Glutamatergic neuron (in vitro differentiated cells): ENCODE measurements at regions not wholly inside any gene's neighbourhood (a gene's known extent, or its start where the extent isn't known, plus 50 kb on each side); places are given as distances from the start of the nearest gene placed in this dataset.

Source experiments
- DNase-seq: peaks from one replicate; pipeline ENCODE4 v3.0.0; 2022
- H3K27ac Mint-ChIP-seq: one replicate; pipeline ENCODE4 v1.8.0; 2020; ENCODE audit warnings: mild to moderate bottlenecking, mixed read lengths, inconsistent platforms; ENCODE audit not compliant: unreplicated experiment
- H3K27me3 Mint-ChIP-seq: one replicate; pipeline ENCODE4 v1.8.0; 2020; ENCODE audit warnings: mild to moderate bottlenecking, moderate library complexity, mixed read lengths, inconsistent platforms; ENCODE audit not compliant: unreplicated experiment
- H3K36me3 Mint-ChIP-seq: one replicate; pipeline ENCODE4 v1.8.0; 2020; ENCODE audit warnings: mild to moderate bottlenecking, mixed read lengths, inconsistent platforms; ENCODE audit not compliant: unreplicated experiment
- H3K4me1 Mint-ChIP-seq: one replicate; pipeline ENCODE4 v1.8.0; 2020; ENCODE audit warnings: mild to moderate bottlenecking, low read depth, mixed read lengths, inconsistent platforms; ENCODE audit not compliant: unreplicated experiment
- H3K4me3 Mint-ChIP-seq: one replicate; pipeline ENCODE4 v1.8.0; 2020; ENCODE audit warnings: mild to moderate bottlenecking, mixed read lengths, inconsistent platforms; ENCODE audit not compliant: unreplicated experiment
- H3K9me3 Mint-ChIP-seq: one replicate; pipeline ENCODE4 v1.8.0; 2020; ENCODE audit warnings: mild to moderate bottlenecking, moderate library complexity, mixed read lengths, inconsistent platforms; ENCODE audit not compliant: unreplicated experiment
- TF ChIP-seq, protein P1 (sequence below): fragments of 200-600 bp; sonication (generic); IDR thresholded peaks from one replicate; pipeline ENCODE4 v1.5.0; 2021; ENCODE audit not compliant: partially characterized antibody, unreplicated experiment

DNA sequence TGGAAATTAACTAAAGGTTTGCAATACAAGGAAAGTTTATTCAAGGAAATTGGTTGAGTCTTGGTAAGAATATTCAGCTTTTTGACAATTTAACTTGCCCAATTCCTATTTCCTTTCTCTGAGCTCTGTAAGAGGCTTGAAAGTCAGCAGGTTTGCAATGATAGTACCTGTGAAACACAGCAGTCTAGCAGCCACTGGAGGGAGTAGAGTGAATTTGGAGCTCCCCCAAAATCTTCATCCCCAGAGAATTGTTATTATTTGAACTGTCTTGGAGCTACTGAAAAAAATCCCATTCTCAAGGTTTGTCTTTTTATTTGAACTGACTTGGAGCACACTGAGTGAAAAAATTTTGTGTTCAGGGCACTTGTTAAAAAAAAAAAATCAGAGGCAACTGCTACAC, 654.2 kb upstream of the PKN2 start:
- peaks cover 2% of the 10 kb centered on the region for H3K27me3 Mint-ChIP-seq
- H3K4me1 Mint-ChIP-seq: no peaks in the 10 kb centered on the region
- TF ChIP-seq, protein P1, sequence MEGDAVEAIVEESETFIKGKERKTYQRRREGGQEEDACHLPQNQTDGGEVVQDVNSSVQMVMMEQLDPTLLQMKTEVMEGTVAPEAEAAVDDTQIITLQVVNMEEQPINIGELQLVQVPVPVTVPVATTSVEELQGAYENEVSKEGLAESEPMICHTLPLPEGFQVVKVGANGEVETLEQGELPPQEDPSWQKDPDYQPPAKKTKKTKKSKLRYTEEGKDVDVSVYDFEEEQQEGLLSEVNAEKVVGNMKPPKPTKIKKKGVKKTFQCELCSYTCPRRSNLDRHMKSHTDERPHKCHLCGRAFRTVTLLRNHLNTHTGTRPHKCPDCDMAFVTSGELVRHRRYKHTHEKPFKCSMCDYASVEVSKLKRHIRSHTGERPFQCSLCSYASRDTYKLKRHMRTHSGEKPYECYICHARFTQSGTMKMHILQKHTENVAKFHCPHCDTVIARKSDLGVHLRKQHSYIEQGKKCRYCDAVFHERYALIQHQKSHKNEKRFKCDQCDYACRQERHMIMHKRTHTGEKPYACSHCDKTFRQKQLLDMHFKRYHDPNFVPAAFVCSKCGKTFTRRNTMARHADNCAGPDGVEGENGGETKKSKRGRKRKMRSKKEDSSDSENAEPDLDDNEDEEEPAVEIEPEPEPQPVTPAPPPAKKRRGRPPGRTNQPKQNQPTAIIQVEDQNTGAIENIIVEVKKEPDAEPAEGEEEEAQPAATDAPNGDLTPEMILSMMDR: no peak
- H3K36me3 Mint-ChIP-seq: no peaks in the 10 kb centered on the region
- H3K27ac Mint-ChIP-seq: no peak overlapping the region
- no peak overlapping the region for H3K4me3 Mint-ChIP-seq
- H3K9me3 Mint-ChIP-seq: no peaks in the 10 kb centered on the region
- DNase-seq: no peak

DNA sequence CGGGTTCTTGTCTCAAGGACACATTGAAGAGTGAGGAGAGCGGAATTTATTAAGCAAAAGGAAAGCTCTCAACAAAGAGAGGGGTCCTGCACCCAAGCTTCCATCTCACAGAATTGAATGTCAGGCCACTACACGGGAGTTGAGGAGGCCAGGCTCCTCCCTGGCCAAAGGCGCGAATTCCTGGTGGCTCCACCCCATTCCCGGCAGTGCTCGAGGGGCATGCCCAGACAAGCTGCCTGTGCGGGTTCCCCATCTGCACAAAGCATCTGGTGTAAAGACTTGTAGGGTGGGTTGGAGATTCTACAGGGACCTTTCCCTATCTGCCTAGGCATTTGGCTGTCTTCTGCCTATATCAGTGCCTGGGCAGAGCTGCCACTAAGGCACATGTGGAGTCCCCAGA, 648.5 kb upstream of the PKN2 start:
- Mint-ChIP-seq H3K4me1 (no peaks in the 10 kb centered on the region), H3K36me3 (no peaks in the 10 kb centered on the region), H3K27me3 (peaks cover 6% of the 10 kb centered on the region), H3K27ac (no peak overlapping the region), H3K4me3 (no peak overlapping the region), H3K9me3 (peaks cover 1% of the 10 kb centered on the region)
- peak; percentile 17 for DNase-seq
- TF ChIP-seq, protein P1: no peak

DNA sequence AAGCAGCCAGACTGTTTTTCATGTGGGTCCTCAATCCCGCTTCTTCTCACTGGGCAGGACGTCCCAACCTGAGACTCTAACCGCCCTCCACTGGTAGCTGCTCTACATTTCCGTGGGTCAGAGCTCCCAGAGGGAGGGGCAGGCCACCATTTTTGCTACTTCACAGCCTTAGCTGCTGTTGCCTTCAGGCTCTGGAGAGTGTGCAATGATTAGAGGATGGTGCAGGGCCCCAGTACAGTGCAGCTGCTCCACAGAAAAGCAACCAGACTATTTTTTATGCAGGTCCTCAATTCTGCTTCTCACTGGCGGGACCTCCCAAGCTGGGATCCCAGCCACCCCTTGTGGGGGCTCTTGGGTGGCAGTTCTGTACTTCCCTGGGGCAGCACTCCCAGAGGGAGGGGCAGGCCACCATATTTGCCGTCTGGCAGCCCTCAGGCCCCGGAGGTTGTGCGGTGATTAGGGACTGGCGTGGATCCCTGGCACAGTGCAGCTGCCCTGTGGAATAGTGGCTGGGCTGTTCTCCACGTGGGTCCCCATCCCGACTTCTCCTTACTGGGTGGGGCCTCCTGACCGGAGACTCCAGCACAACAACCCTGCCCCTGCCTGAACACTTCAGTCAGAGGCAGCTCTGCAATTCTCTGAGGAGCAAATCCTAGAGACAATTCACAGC, 647.6 kb upstream of the PKN2 start:
- Mint-ChIP-seq H3K36me3 (no peaks in the 10 kb centered on the region), H3K4me3 (no peak overlapping the region), H3K4me1 (no peaks in the 10 kb centered on the region)

DNA sequence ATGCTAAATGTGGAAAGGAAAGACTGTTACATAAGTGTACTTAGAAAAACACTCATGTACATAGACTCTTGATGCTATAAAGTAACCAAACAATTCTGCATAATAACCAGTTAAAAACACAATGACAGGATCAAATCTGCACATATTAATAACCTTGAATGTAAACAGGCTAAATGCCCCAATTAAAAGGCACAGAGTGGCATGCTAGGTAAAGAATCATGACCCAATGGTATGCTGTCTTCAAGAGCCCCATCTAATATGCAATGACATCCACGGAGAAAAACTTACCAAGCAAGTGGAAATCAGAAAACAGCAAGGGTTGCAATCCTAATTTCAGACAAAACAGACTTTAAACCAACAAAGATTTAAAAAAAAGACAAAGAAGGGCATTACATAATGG, 644.8 kb upstream of the PKN2 start:
- Mint-ChIP-seq H3K4me1 (no peaks in the 10 kb centered on the region), H3K36me3 (no peaks in the 10 kb centered on the region), H3K4me3 (no peak overlapping the region), H3K27ac (no peak overlapping the region), H3K9me3 (peaks cover 1% of the 10 kb centered on the region), H3K27me3 (peaks cover 6% of the 10 kb centered on the region)
- TF ChIP-seq, protein P1: no peak
- DNase-seq: no peak

More for the DNA sequence above, 647.6 kb upstream of the PKN2 start:
- no peak overlapping the region for H3K27ac Mint-ChIP-seq
- peaks cover 1% of the 10 kb centered on the region for H3K9me3 Mint-ChIP-seq
- TF ChIP-seq, protein P1: no peak
- peaks cover 6% of the 10 kb centered on the region for H3K27me3 Mint-ChIP-seq
- no peak for DNase-seq

DNA sequence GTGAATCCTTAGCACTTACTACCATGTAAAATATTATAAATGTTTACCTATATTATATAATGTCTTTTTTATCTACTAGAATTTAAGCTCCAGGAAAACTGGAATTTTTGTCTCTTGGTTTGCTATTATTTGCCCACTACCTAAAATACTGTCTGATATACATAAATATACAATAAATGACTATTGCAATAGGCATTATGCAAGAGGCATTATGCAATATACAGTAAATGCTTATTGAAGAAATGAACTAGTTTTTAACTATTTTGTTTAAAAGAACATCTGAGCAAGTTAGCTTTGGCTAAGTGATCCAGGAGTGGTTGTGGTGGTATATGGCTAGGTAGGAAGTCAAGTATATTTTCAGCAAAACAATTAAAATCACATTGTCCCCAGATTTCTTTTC, 640.2 kb upstream of the PKN2 start:
- H3K4me3 Mint-ChIP-seq: no peak overlapping the region
- DNase-seq: no peak
- H3K9me3 Mint-ChIP-seq: peaks cover 1% of the 10 kb centered on the region
- no peaks in the 10 kb centered on the region for H3K36me3 Mint-ChIP-seq
- no peak overlapping the region for H3K27ac Mint-ChIP-seq
- TF ChIP-seq, protein P1: no peak
- H3K4me1 Mint-ChIP-seq: no peaks in the 10 kb centered on the region
- no peaks in the 10 kb centered on the region for H3K27me3 Mint-ChIP-seq
